Trophoblast cell (in vitro differentiated cells and primary cell): ENCODE measurements at regions not wholly inside any gene's neighbourhood (a gene's known extent, or its start where the extent isn't known, plus 50 kb on each side); places are given as distances from the start of the nearest gene placed in this dataset.
A peak's percentile ranks its signal among the peaks of the same experiment; 100 is the strongest.
"Not testable (repeated sequence)": the region's sequence is repeated elsewhere in the genome, so short reads cannot be mapped to it uniquely, and the experiment has no call there.

Experiments used
- DNase-seq, 2 donors: peaks; one replicate each; pipeline ENCODE4 v3.0.0-alpha.2; 2016
- H2AFZ ChIP-seq: 2 replicates; pipeline ENCODE4 v1.6.1; 2013; ENCODE audit warnings: low read length, moderate library complexity, mild to moderate bottlenecking; ENCODE audit not compliant: insufficient read depth, poor library complexity
- H2AK5ac ChIP-seq: 2 replicates; pipeline ENCODE4 v1.6.1; 2013; ENCODE audit warnings: mild to moderate bottlenecking, low read length
- H2BK120ac ChIP-seq: 2 replicates; pipeline ENCODE4 v1.6.1; 2013; ENCODE audit warnings: low read length, mild to moderate bottlenecking, moderate library complexity; ENCODE audit not compliant: insufficient read depth, poor library complexity
- H2BK12ac ChIP-seq: 2 replicates; pipeline ENCODE4 v1.6.1; 2013; ENCODE audit warnings: mild to moderate bottlenecking, low read length, moderate library complexity
- H2BK5ac ChIP-seq: 2 replicates; pipeline ENCODE4 v1.6.1; 2013; ENCODE audit warnings: low read length, low read depth, moderate library complexity, mild to moderate bottlenecking; ENCODE audit not compliant: poor library complexity
- H3K14ac ChIP-seq: 2 replicates; pipeline ENCODE4 v1.6.1; 2013; ENCODE audit warnings: mild to moderate bottlenecking, low read length
- H3K18ac ChIP-seq: 2 replicates; pipeline ENCODE4 v1.6.1; 2013; ENCODE audit warnings: mild to moderate bottlenecking, low read length
- H3K23ac ChIP-seq: 2 replicates; pipeline ENCODE4 v1.6.1; 2013; ENCODE audit warnings: low read length
- H3K27ac ChIP-seq: 2 replicates; pipeline ENCODE4 v1.5.1; 2013; ENCODE audit warnings: low read depth, mild to moderate bottlenecking, inconsistent platforms, low read length, moderate library complexity
- H3K27me3 ChIP-seq: 2 replicates; pipeline ENCODE4 v1.6.1; 2013; ENCODE audit warnings: inconsistent platforms, mild to moderate bottlenecking, low read length, moderate library complexity; ENCODE audit not compliant: insufficient read depth
- H3K36me3 ChIP-seq, 2 experiments: 1 replicate in 1 of 2; 2 replicates in 1 of 2; pipeline ENCODE4 v1.6.1; 2013; ENCODE audit warnings: low read length in 2 of 2, mild to moderate bottlenecking in 2 of 2, moderate library complexity in 1 of 2; ENCODE audit not compliant: insufficient read depth in 2 of 2, control insufficient read depth in 1 of 2
- H3K4ac ChIP-seq: 2 replicates; pipeline ENCODE4 v1.6.1; 2013; ENCODE audit warnings: low read depth, mild to moderate bottlenecking, low read length, moderate library complexity
- H3K4me1 ChIP-seq, 2 experiments: 1 replicate in 1 of 2; 2 replicates in 1 of 2; pipeline ENCODE4 v1.6.1; 2013; ENCODE audit warnings: low read length in 2 of 2, mild to moderate bottlenecking in 2 of 2, moderate library complexity in 1 of 2; ENCODE audit not compliant: insufficient read depth in 2 of 2, control insufficient read depth in 1 of 2
- H3K4me2 ChIP-seq: 2 replicates; pipeline ENCODE4 v1.6.1; 2013; ENCODE audit warnings: inconsistent platforms, mild to moderate bottlenecking, low read length, moderate library complexity
- H3K4me3 ChIP-seq: 2 replicates; pipeline ENCODE4 v1.5.1; 2013; ENCODE audit warnings: mild to moderate bottlenecking, low read depth, low read length, inconsistent platforms
- H3K79me1 ChIP-seq: one replicate; pipeline ENCODE4 v1.6.1; 2013; ENCODE audit warnings: low read length
- H3K79me2 ChIP-seq: 2 replicates; pipeline ENCODE4 v1.6.1; 2013; ENCODE audit warnings: low read length, mild to moderate bottlenecking; ENCODE audit not compliant: control insufficient read depth, insufficient read depth, poor library complexity
- H3K9ac ChIP-seq: 2 replicates; pipeline ENCODE4 v1.6.1; 2013; ENCODE audit warnings: mild to moderate bottlenecking, low read length
- H3K9me3 ChIP-seq: 2 replicates; pipeline ENCODE4 v1.6.1; 2013; ENCODE audit warnings: low read depth, mild to moderate bottlenecking, control low read depth, inconsistent platforms, low read length; ENCODE audit not compliant: insufficient read depth
- H4K12ac ChIP-seq: 2 replicates; pipeline ENCODE4 v1.6.1; 2013; ENCODE audit warnings: low read depth, mild to moderate bottlenecking, low read length, moderate library complexity
- H4K8ac ChIP-seq: 2 replicates; pipeline ENCODE4 v1.6.1; 2013; ENCODE audit warnings: low read depth, mild to moderate bottlenecking, low read length, moderate library complexity
- H4K91ac ChIP-seq: one replicate; pipeline ENCODE4 v1.6.1; 2013; ENCODE audit warnings: low read depth, mild to moderate bottlenecking, low read length, moderate library complexity
- WGBS: extraction: QIAGEN DNeasy Blood & Tissue Kit; methylation state at CpG from one replicate; pipeline ENCODE4 v1.1.7; 2013; ENCODE audit warnings: missing lambda C conversion rate; ENCODE audit not compliant: insufficient read length, insufficient coverage; ENCODE audit errors: extremely low coverage; 5-methylcytosine and 5-hydroxymethylcytosine counted together

DNA sequence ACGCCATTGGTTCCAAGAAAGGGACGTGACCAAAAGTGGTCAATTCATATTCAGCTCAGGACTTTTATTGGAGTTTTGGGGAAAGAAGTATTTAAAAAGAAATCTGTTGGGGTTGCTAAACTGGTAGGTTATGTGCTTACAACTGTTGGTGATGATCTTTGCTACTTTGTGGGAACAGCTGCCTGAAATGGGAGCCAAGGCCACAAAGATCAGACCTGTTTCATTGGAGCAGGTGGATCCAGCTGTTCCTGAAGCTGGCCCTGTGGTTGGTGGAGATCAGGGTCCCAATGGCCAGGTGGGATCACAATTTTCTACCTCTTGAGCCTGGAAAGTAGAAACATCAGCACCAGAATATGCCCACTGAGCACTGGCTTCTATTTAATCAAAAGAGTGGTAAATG, 144.5 kb downstream of the PSAT1 start:
- no peaks in the 10 kb centered on the region for H3K79me2 ChIP-seq
- H3K14ac ChIP-seq: no peak overlapping the region
- no peak overlapping the region for H3K4me2 ChIP-seq
- peaks cover 8% of the 10 kb centered on the region in 2 experiments for H3K4me1 ChIP-seq
- H3K36me3 ChIP-seq: no peaks in the 10 kb centered on the region
- H3K27me3 ChIP-seq: no peaks in the 10 kb centered on the region
- no peak overlapping the region for H4K8ac ChIP-seq
- H3K79me1 ChIP-seq: peaks cover 4% of the 10 kb centered on the region
- no peak overlapping the region for H3K4ac ChIP-seq
- H4K91ac ChIP-seq: no peak overlapping the region
- H2AFZ ChIP-seq: no peak overlapping the region
- no peak overlapping the region for H3K18ac ChIP-seq
- H3K23ac ChIP-seq: no peak overlapping the region
- no peak overlapping the region for H2BK12ac ChIP-seq
- H3K4me3 ChIP-seq: no peak overlapping the region
- no peak overlapping the region for H3K9ac ChIP-seq
- no CpG with 5 or more reads among the region's 2 CpGs for WGBS
- no peak overlapping the region for H2BK120ac ChIP-seq
- no peak overlapping the region for H4K12ac ChIP-seq
- no peak overlapping the region for H3K27ac ChIP-seq
- no peak for DNase-seq
- no peak overlapping the region for H2BK5ac ChIP-seq
- peaks cover 2% of the 10 kb centered on the region for H3K9me3 ChIP-seq
- no peak overlapping the region for H2AK5ac ChIP-seq

DNA sequence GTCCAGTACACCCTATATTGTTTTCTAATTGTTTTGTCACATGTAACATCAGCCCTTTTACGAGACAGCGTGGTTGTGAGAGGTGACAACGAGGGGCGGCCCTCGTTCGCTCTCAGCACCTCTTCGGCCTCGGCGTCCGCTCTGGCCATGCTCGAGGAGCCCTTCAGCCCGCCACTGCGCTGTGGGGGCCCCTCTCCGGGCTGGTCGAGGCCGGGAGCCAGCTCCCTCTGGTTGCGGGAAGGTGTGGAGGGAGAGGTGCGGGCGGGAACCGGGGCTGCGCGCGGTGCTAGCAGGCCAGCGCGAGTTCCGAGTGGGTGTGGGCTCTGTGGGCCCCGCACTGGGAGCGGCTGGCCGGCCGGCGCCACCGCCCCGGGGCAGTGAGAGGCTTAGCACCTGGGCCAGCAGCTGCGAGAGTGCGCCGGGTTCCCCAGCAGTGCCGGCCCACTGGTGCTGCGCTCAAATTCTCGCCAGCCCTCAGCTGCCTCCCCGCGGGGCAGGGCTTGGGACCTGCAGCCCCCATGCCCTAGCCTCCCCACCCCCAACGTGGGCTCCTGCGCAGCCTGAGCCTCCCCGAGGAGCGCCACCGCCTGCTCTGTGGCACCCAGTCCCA, 145.0 kb downstream of the PSAT1 start:
- H3K4ac ChIP-seq: no peak overlapping the region
- H2BK12ac ChIP-seq: no peak overlapping the region
- H3K79me2 ChIP-seq: no peaks in the 10 kb centered on the region
- H2BK120ac ChIP-seq: no peak overlapping the region
- H3K14ac ChIP-seq: no peak overlapping the region
- H2AK5ac ChIP-seq: no peak overlapping the region
- no peak overlapping the region for H3K4me3 ChIP-seq
- no peaks in the 10 kb centered on the region for H3K27me3 ChIP-seq
- H2AFZ ChIP-seq: no peak overlapping the region
- no peak overlapping the region for H4K8ac ChIP-seq
- no peak overlapping the region for H3K23ac ChIP-seq
- H3K27ac ChIP-seq: no peak overlapping the region
- H2BK5ac ChIP-seq: no peak overlapping the region
- no peak overlapping the region for H3K9ac ChIP-seq
- H3K4me2 ChIP-seq: no peak overlapping the region
- no CpG with 5 or more reads among the region's 46 CpGs for WGBS
- H4K91ac ChIP-seq: no peak overlapping the region
- no peak overlapping the region for H4K12ac ChIP-seq
- DNase-seq: peak; percentile 28 to 75
- H3K79me1 ChIP-seq: peaks cover 4% of the 10 kb centered on the region
- peaks cover 8% of the 10 kb centered on the region in 2 experiments for H3K4me1 ChIP-seq
- H3K18ac ChIP-seq: no peak overlapping the region
- H3K9me3 ChIP-seq: peaks cover 2% of the 10 kb centered on the region
- no peaks in the 10 kb centered on the region for H3K36me3 ChIP-seq

DNA sequence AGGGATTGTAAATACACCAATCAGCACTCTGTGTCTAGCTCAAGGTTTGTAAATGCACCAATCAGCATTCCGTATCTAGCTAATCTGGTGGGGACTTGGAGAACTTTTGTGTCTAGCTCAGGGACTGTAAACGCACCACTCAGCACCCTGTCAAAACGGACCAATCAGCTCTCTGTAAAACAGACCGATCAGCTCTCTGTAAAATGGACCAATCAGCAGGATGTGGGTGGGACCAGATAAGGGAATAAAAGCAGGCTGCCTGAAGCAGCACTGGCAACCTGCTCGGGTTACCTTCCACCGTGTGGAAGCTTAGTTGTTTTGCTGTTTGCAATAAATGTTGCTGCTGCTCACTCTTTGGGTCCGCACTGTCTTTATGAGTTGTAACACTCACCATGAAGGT, 145.7 kb downstream of the PSAT1 start:
- not testable (repeated sequence) for H3K36me3 ChIP-seq, H4K91ac ChIP-seq, H3K79me2 ChIP-seq, H3K4me1 ChIP-seq, H2BK12ac ChIP-seq, H2AFZ ChIP-seq, H3K4me3 ChIP-seq, H3K4ac ChIP-seq, H4K8ac ChIP-seq, H3K27ac ChIP-seq, H3K23ac ChIP-seq, H3K14ac ChIP-seq, H4K12ac ChIP-seq, H3K9ac ChIP-seq, DNase-seq, H3K27me3 ChIP-seq, H3K9me3 ChIP-seq, H2BK120ac ChIP-seq, H2BK5ac ChIP-seq, H3K4me2 ChIP-seq, H2AK5ac ChIP-seq, H3K79me1 ChIP-seq, H3K18ac ChIP-seq
- no CpG with 5 or more reads among the region's 7 CpGs for WGBS

DNA sequence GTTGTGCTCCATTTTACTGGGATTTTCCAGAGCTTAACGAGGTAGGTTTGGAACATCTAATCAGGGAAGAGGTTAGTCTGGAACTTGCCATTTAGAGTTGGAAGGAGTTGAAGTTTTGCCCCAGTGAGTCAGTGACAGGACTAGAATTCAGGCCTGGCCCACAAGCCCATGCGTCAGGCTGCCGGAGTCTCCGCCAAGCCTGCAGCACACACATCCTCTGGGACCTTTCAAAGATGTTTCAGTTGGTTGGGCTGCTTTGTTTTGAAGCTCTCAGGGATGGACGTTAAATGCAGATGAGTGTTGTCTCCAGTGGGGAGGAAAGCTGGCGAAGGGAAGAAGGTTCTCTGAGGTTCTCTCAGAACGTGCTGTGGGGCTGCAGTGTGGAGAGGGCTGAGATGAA, 147.0 kb downstream of the PSAT1 start:
- H3K18ac ChIP-seq: no peak overlapping the region
- H3K79me2 ChIP-seq: no peaks in the 10 kb centered on the region
- WGBS: no CpG with 5 or more reads among the region's 7 CpGs
- H3K4me2 ChIP-seq: no peak overlapping the region
- no peak overlapping the region for H3K27ac ChIP-seq
- DNase-seq: no peak
- no peaks in the 10 kb centered on the region for H3K36me3 ChIP-seq
- H3K4me3 ChIP-seq: no peak overlapping the region
- no peak overlapping the region for H2AFZ ChIP-seq
- H2BK120ac ChIP-seq: no peak overlapping the region
- H3K79me1 ChIP-seq: peaks cover 2% of the 10 kb centered on the region
- H4K91ac ChIP-seq: no peak overlapping the region
- no peak overlapping the region for H4K8ac ChIP-seq
- peaks cover 2% of the 10 kb centered on the region for H3K9me3 ChIP-seq
- H3K14ac ChIP-seq: no peak overlapping the region
- no peak overlapping the region for H3K9ac ChIP-seq
- H3K4me1 ChIP-seq: peaks cover 3 to 4% of the 10 kb centered on the region in 2 experiments
- H2AK5ac ChIP-seq: no peak overlapping the region
- no peak overlapping the region for H4K12ac ChIP-seq
- no peak overlapping the region for H2BK5ac ChIP-seq
- no peak overlapping the region for H2BK12ac ChIP-seq
- H3K27me3 ChIP-seq: no peaks in the 10 kb centered on the region
- no peak overlapping the region for H3K4ac ChIP-seq
- no peak overlapping the region for H3K23ac ChIP-seq
